ENCODE measurements at regions not wholly inside any gene's neighbourhood (a gene's known extent, or its start where the extent isn't known, plus 50 kb on each side); places are given as distances from the start of the nearest gene placed in this dataset.
"Not testable (repeated sequence)": the region's sequence is repeated elsewhere in the genome, so short reads cannot be mapped to it uniquely, and the experiment has no call there.

DNA sequence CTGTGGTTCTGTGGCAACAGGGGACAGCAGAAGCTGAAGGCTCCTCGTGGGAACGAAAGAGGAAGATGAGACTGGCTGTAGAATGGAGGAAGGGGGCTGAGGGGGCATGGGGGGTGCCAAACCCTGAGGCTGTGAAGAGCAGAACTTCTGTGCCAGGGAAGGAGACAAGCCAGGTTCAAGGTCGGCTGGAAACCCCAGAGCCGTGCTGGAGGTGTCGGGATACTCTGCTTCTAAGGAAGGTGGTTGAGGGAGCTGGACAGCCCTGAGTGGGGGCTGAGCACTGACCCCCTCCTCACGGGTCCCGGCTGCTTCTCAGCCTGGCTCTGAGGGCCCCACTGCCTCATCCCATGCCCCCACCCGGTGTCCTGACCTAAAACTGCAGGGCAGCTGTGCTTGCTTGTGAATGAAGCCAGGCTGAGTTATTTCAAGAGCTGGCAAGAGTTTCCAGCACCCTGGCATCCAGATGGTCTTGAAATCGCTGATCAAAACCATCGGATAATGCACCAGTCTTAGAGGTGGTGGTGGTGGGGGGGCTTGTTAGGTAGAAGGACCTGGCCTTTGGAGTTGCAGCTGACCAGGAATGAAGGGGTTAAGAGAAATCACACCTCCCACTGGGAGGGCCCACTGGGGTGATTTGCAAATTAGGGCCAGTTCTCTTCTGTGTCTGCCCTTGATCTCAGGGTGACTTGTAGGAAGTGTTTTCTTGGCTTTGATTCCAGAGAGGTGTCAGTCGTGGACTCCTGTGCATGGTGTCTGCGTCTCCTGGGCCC, 218.9 kb upstream of the C1orf174 start:
- no peak for DNase-seq (ENCODE audit: low read depth in 2 of 2)

DNA sequence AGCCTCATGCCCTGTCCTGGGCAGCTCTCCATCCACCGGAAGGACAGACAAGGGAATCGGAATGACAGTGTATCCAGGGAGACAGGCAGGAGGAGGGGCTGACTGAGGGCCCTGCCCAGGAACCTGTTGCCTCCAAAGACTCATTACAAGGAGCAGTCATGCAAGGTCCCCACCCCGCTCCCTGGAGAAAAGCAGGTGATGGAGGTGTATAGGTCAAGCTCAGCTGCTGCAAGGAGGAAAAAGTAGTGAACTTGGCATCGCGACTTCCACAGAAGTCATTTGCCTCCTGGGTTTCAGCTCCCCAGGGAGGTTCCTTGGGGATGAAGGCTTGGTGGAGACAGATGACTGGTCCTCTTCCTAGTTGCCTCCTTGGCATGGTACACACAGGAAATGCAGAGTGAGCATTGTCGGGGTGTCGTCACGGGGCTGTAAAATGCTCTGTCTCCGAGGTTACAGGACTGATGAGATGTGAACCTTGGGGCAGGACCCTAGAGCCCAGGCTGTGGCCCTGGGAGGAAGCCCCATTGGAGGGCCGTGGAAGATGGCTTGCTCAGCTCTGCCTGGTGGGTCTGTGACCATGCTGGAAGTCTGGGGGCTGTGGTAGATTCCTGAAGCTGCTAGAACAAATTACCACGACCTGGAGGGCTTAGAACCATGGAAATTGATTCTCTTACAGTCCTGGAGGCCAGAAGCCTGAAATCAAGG, 219.6 kb upstream of the C1orf174 start:
- no peak for DNase-seq (ENCODE audit: low read depth in 2 of 2)

DNA sequence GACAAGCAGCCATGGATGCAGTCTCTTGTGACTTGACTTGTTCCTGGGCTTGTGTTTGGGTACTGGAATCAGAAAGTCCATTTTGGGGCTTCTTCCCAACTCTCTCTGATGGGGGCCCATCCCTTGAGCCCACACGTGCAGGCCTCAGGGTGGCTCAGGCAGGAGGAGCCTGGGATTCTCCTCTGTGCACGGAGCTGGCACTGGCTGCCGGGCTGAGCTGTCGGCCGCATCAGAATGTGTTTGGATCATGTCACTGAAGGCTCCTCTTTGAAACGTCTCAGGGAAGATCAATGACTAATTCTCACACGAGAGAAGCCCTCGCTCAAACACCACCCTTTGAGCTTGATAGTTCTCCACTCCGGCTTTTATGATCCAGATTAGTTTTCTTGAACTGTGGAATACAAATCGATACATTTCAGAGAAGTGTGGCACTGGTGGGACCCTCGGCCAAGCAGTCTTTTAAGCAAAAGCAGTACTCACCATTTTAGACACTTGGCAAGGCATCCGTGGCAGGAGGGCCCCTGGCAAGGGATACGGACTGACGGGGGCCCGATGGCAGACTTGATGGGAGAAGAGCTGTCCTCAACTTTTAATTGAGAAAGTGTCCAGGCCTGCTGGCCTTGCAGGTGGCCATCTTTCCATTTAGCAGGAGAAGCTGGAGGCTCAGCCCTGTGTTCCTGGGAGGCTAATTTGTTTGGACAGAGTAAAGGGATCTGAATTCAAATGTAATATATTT, 220.7 kb upstream of the C1orf174 start:
- no peak for DNase-seq (ENCODE audit: low read depth in 2 of 2)

DNA sequence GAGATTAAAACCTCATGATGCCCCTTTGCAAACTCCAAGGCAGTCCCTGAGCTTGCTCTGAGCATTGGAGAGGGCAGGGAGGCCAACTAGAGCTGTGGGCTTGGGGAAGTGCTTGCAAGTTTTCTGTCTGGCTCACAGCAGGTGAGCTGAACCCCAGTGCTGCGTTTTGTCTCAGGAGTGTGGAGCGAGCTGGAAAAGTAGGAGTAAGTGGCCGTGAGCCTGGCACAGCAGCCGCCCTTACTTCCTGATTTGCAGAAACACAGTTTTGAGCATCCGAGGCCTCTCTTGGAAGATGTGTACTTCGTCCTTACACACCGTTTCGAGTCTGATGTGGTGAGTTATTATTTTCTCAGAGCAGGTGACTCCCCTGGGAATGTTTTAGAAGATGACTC, 221.2 kb upstream of the C1orf174 start:
- DNase-seq (ENCODE audit: low read depth in 2 of 2): no peak

DNA sequence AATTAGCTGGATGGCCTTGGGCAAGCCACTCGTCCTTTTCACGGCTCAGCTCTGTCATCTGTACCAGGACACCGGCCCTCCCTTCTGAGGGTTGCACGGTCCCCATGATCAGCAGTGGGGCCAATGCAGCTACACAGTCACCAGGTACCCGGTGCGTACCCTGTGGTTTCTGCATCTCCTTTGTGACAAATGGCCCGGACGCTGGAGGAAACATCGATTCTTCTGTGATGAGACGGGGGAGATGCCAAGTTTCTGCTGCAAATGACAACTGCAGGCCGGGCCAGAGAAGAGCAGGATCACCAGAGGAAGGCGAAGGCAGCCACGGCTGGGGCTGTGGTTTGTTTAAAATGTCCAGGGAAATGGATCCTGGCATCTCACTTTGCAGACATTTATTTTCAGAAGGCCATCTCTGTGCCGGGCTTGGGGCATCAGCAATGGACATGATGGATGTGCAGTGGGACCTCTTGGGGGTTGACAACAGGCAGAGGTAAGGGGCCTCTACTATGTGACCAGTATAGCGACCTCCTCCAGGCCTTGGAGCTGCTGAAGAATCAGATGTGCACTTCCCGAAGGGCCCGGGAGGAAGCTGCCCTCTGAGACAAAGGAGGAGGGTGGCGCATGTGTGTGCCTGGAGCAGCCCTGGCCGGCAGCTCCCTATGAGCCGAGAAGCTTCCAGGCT, 221.9 kb upstream of the C1orf174 start:
- DNase-seq (ENCODE audit: low read depth in 2 of 2): no peak

DNA sequence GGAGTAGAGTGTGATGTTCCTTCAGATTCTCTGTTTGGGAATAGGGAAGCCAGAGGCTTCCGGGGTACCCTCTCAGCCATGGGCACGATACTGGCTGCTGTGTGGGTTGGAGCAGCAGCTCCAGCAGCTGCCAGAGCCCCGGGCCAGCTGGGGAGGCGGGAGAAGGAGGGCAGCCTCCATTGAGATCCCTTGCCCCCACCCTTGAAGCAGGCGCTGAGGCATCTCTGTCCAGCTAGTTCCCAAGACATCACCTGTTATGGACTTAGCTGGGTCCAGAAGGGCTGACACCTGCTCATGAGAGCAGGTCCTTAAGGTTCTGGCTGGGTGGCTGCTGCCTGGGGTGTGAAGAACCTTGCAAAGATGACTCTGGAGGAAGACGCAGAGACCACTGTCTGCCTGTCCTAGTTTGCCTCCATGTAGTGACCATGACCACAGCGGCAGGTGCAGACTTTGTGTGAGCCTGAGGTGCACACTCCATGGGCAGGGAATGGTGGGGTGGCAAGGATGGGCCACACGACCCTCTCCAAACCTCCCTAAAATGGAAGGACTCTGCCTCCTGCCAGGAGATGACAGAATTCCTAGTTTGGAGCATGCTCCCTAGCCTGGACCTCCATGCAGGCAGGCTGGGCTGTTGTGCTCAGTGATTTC, 222.6 kb upstream of the C1orf174 start:
- no peak for DNase-seq (ENCODE audit: low read depth in 2 of 2)

DNA sequence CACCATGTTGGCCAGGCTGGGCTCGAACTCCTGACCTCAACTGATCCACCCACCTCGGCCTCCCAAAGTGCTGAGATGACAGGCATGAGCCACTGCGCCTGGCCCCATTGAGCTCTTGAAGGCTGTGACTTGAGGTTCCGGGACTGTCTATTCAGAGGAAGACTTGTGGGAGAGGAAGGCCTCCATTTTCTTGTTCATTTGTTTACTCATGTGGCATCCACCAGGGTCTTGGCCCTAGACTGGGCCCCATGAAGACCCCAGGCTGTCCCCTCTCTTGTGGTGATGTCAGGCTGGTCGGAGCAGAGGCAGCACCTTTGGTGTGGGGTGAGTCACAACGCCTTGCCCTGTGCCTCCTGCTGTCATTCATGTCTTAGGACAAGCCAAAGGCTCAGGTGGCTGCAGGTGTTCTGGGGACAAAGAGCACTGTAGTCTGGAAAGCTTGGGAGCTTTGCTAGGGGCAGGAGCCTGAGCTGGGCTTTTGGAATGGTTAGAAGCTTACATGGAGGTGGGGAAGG, 224.6 kb upstream of the C1orf174 start:
- no peak for DNase-seq (ENCODE audit: low read depth in 2 of 2)

DNA sequence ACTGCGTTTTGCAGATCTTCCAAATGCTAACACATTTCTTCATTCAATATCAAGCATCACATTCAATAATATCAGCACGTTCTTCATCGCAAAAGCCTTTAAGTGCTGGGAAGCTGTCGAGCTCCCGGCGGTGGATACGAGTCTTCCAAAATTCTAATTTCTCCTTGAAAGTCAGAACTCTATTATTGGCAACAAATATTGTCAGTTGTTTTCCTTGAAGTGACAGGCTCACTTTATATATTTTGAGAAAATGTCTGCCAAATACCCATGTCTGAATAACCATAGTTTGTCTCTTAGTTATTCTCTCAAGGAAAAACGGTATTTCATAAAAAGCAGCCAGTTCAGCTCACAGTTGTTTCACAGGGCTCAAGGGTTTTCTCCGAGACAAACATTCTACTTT, 226.2 kb upstream of the C1orf174 start:
- no peak for DNase-seq (ENCODE audit: low read depth in 2 of 2)

DNA sequence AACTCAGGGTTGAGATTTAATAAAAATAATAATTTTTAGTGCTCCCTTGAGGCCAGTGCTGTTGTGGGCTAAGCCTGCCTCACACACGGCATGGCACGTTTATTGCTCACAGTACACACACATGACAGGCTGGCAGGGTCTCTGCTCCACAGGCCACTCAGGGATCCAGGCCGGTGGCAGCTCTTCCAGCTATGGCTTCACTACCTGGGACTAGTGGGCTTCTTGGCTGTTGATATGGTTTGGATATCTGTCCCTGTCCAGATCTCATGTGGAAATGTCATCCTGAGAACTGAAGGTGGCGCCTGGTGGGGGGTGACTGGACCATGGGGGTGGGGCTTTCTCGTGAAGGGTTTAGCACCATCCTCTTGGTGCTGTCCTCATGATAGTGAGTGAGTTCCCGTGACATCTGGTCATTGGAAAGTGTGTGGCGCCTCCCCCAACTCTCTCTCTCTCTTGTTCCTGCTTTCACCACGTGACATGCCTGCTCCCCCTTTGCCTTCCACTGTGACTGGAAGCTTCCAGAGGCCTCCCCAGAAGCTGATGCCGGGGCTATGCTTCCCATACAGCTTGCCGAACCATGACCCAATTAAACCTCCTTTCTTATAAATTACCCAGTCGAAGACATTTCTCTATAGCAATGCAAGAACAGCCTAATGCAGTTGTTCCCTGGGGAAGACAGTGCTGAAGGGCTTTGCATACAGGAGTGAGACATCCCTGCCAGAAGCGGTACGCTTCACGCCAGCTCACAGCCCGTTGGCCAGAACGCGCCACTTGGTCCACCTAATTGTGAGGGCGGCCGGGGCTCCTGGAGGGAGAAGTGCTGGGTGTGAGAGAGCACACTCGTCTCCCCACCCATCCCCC, 226.9 kb upstream of the C1orf174 start:
- no peak for DNase-seq (ENCODE audit: low read depth in 2 of 2)

DNA sequence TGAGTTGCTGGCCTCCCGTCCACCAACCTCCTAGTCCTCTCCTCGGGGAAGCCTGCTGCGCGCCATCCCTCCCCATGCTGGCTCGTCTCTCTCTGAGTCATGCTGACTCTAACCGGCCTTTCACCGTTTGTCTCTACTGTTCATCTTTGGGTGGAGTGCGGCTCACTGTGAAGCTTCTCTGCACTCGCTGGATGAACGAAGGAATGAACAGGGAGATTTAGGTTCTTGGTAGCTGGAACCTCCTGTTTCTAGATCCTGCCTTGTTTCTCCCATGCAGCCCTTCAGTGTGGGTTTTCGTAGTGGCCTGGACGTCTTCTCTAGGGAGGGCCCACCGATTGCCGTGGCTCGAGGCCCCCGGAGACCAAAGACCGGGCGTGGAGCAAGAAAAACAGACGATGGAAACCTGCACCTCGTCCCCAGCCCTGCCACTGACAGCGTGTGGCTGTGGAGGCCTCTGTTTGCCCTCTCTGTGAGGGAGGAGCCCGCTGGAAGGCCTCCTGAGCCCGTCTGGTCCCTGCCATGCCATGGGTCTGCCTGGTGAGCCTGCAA, 227.6 kb upstream of the C1orf174 start:
- no peak for DNase-seq (ENCODE audit: low read depth in 2 of 2)

DNA sequence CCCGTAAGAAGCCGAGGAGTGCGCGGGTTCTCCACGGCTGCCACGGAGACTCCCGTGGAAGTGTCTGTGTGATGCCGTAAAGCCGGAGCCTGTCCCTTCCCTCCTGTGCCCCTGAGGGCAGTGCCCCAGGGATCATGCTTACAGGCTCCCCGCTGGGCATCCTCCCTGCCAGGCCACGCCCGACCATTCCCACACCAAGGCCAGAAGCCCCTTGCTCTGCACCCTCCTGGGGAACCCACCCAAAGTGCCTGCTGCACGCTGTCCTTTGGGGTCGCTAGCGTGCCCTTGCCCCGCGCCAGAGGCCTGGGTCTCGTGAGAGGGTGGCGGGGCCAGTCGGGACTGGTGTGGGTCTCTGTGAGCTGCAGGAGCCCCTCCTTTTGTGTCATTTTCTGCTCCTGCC, 228.5 kb upstream of the C1orf174 start:
- DNase-seq (ENCODE audit: low read depth in 2 of 2): no peak

DNA sequence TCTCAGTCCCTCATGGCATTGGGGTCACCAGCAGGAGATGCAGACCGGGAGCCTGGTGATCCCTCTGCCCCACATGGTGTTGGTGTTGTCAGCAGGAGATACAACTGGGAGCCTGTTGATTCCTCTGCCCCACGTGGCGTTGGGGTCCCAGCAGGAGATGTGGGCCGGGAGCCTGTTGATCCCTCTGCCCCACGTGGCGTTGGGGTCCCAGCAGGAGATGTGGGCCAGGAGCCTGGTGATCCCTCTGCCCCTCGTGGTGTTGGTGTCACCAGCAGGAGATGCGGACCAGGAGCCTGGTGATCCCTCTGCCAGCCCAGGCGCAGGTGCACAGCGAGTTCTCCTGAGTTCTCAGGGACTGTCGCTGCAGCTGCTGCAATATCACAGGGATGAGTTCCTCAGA, 229.6 kb upstream of the C1orf174 start:
- DNase-seq (ENCODE audit: low read depth in 2 of 2): no peak

DNA sequence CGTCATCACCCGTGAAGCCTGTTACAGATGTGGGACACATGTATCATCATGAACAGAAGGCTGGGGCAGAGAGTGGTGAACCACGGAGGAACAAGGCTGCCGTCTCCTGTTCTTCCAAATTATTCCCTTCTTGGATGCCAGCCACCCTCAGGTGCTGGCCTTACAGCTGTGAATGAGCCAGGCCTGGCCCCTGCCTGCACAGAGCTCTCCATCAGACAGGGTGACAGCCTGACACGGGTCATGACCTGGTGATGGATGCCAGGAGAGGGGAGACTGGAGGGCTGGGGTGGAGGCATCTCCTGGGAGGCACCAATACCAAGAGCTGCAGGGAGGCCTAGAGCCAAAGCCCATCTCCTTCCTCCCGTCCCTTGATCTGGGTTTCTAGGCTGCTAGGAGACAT, 230.0 kb upstream of the C1orf174 start:
- DNase-seq (ENCODE audit: low read depth in 2 of 2): no peak

DNA sequence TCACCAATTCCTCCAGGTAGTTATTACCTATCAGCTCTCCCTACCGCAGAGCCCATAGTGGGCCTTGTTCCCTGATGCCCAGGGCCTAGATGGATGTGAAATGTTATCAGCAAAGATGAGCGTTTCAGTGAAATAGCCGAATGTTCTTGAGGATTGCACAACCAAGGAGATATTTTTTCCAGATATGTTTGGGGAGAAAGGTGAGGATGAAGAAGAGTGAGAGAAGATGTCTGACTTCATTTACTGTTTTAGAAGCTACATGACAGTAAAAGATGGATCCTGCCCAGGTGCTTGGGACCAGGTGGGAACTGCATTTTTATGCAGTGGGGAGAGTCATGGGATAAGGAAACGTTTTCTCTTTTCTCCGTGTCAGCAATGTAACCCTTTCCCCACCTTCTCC, 231.7 kb upstream of the C1orf174 start:
- DNase-seq (ENCODE audit: low read depth in 2 of 2): no peak

DNA sequence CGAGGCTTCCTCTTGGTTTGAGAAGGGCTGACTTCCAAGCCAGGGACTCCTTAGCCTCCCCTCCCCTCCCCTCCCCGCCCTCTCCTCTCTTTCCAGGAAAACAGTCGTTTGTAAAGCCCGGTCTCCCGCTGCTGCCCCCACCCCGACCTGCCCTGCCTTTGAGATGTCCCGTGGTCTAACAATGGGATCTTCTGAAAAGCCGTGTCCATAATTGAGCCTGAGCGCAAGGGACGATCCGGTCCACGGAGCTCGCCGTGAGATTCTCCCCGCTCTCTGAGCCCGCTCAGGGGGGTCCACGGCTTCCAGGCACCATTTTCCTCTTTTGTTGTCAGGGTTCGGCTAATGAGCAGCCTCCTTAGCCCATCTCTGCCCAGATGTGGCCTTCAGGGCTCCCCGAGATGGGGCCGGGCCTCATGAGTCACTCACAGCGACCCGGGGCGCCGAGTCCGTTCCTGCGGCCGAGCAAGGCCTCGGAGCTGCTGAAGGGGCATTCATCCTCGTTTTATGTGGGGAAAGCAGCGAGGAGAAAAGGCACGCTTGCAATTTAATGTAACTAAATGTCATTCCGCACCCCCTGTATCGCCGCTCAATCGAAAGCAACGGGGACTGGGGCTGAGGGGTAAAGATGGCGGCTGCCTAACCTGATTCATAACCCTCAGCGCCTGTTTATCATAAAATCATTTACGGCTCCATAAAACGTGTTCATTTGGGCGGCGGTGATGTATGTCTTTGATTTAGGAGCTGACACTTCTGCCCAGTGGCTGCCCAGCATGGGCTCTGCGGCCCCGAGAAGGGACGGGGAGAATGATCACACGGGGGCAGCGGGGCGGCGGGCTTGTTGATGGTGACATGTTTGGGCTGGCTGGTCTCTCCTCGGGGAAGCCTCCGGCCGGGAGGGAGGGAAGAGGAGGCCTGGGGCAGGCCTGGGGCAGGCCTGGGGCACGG, 232.6 kb upstream of the C1orf174 start:
- no peak for DNase-seq (ENCODE audit: low read depth in 2 of 2)

DNA sequence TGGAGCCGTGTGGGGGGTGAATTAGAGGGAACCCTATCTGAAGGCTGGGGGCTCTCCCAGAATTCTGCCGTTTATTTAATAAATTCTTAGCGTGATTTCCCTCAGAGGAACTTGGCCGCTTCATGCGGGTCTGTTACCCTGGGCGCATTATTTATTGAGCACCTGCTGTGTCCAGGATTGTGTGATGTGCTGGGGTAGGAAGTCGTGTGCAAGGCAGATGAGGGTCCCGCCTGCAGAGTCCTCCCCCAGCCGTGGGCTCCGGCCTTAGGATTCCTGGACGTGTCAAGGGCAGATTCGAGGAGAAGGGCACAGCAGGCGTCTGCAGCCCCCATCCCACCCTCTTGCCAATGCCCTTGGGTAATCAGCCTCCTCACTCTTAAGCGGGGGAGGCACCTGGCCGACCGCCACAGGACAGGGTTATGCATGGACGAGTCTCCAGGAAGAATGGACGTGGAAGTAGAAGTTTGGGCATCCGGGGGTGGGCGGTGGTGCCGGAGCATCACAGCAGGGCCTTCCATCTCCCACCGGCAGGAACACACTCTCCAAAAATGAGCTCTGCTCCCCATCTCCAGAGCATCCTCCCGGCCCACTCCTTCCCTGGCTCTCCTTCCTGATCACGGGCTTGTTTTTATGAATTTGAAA, 233.3 kb upstream of the C1orf174 start:
- no peak for DNase-seq (ENCODE audit: low read depth in 2 of 2)

DNA sequence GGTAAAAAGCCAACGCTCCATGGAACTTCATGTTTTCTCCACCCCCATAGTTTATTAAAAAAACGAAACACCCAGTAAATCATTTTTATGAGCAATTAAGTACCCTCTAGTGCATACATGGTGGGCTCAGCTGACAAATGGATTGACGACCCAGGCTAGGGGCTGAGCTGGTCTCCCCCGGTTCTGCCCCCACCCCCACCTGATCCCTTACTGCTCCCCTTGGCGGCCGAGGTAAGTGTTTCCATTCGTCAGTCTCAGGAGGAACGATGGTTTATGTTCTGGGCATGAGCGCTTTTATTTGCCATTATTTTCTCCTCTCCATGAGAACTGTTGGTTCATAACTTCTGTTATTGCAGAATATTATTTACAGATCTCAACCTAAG, 233.9 kb upstream of the C1orf174 start:
- no peak for DNase-seq (ENCODE audit: low read depth in 2 of 2)

DNA sequence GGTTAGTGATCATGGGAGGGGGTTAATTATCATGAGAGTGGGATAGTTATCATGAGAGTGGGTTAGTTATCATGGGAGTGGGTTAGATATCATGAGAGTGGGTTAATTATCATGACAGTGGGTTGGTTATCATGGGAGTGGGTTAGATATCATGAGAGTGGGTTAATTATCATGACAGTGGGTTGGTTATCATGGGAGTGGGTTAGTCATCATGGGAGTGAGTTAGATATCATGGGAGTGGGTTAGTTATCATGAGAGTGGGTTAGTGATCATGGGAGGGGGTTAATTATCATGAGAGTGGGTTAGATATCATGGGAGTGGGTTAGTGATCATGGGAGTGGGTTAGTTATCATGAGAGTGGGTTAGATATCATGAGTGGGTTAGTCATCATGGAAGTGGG, 235.8 kb upstream of the C1orf174 start:
- DNase-seq (ENCODE audit: low read depth in 2 of 2): not testable (repeated sequence)

Measured in fibroblast of skin of left biceps (primary cell).